ENCODE measurements at regions not wholly inside any gene's neighbourhood (a gene's known extent, or its start where the extent isn't known, plus 50 kb on each side); places are given as distances from the start of the nearest gene placed in this dataset.
A peak's percentile ranks its signal among the peaks of the same experiment; 100 is the strongest.

- TF ChIP-seq CTCF (conservative IDR thresholded peaks at IDR 0.05; ENCODE audit: low read length) (peak; percentile 89), EZH2phosphoT487 (IDR thresholded peaks at IDR 0.05; ENCODE audit: borderline replicate concordance) (no peak)
These were observed 289.8 kb upstream of the ROPN1 start for GRCh38 chr3:124281453-124282316.

All from Loucy (cell line).